ENCODE measurements at regions not wholly inside any gene's neighbourhood (a gene's known extent, or its start where the extent isn't known, plus 50 kb on each side); places are given as distances from the start of the nearest gene placed in this dataset.

- no peak for TF ChIP-seq RAD21 (IDR thresholded peaks at IDR 0.05; ENCODE audit: low read depth)
- TF ChIP-seq ZBTB7A (IDR thresholded peaks at IDR 0.05; ENCODE audit: low read depth): no peak
These were observed 287.9 kb upstream of the KLF14 start for GRCh38 chr7:131021902-131022301.

Data from Ishikawa (cell line).